SK-N-SH treated with all-trans-retinoic acid at 6 μM for 48 hours (cell line): ENCODE measurements at regions not wholly inside any gene's neighbourhood (a gene's known extent, or its start where the extent isn't known, plus 50 kb on each side); places are given as distances from the start of the nearest gene placed in this dataset.

Experiments used
- ATAC-seq: fragments of 200-7000 bp; cut with Tn5 transposase; 3 replicates; pipeline ENCODE4 v1.9.1; 2020; ENCODE audit warnings: mild to moderate bottlenecking, moderate library complexity
- ARNTL ChIP-seq: fragments of 450-650 bp; formaldehyde crosslinking; IDR thresholded peaks from 2 replicates; pipeline ENCODE4 v1.5.0; 2020; ENCODE audit warnings: low read depth, mild to moderate bottlenecking, moderate library complexity, borderline replicate concordance
- BACH2 ChIP-seq: fragments of 250-450 bp; sonication (Bioruptor Pico); IDR thresholded peaks from 2 replicates; pipeline ENCODE4 v1.9.0; 2021; ENCODE audit warnings: mild to moderate bottlenecking, borderline replicate concordance
- CREB5 ChIP-seq: fragments of 250-450 bp; sonication (Bioruptor Pico); IDR thresholded peaks from 2 replicates; pipeline ENCODE4 v1.5.1; 2020; ENCODE audit warnings: low read depth, mild to moderate bottlenecking, moderate library complexity
- CSRNP3 ChIP-seq: fragments of 250-450 bp; sonication (Bioruptor Pico); IDR thresholded peaks from 2 replicates; pipeline ENCODE4 v1.5.1; 2021; ENCODE audit warnings: mild to moderate bottlenecking, moderate library complexity
- ESRRG ChIP-seq: fragments of 250-450 bp; sonication (Bioruptor Pico); IDR thresholded peaks from 2 replicates; pipeline ENCODE4 v1.6.1; 2021; ENCODE audit warnings: mild to moderate bottlenecking
- GLIS3 ChIP-seq: fragments of 250-450 bp; sonication (Bioruptor Pico); IDR thresholded peaks from 2 replicates; pipeline ENCODE4 v1.5.0; 2020; ENCODE audit warnings: mild to moderate bottlenecking, moderate library complexity
- ISL1 ChIP-seq: fragments of 250-450 bp; sonication (Bioruptor Pico); IDR thresholded peaks from 2 replicates; pipeline ENCODE4 v2.1.2; 2022; ENCODE audit warnings: mild to moderate bottlenecking, moderate library complexity
- OSR1 ChIP-seq: fragments of 250-450 bp; sonication (Bioruptor Pico); IDR thresholded peaks from 2 replicates; pipeline ENCODE4 v1.8.0; 2022; ENCODE audit warnings: moderate library complexity, mild to moderate bottlenecking, inconsistent platforms
- PATZ1 ChIP-seq: fragments of 250-450 bp; sonication (Bioruptor Pico); IDR thresholded peaks from 2 replicates; pipeline ENCODE4 v1.8.0; 2020; ENCODE audit warnings: mild to moderate bottlenecking, moderate library complexity, borderline replicate concordance
- POU6F1 ChIP-seq: fragments of 250-450 bp; sonication (Bioruptor Pico); IDR thresholded peaks from 2 replicates; pipeline ENCODE4 v1.8.0; 2021; ENCODE audit warnings: low read depth, mild to moderate bottlenecking, moderate library complexity, borderline replicate concordance
- PPARA ChIP-seq: fragments of 250-450 bp; sonication (Bioruptor Pico); IDR thresholded peaks from 2 replicates; pipeline ENCODE4 v1.5.0; 2020; ENCODE audit warnings: mild to moderate bottlenecking, borderline replicate concordance
- RARB ChIP-seq: fragments of 250-450 bp; sonication (Bioruptor Pico); IDR thresholded peaks from 2 replicates; pipeline ENCODE4 v1.8.0; 2021; ENCODE audit warnings: mild to moderate bottlenecking, moderate library complexity
- SNAI2 ChIP-seq: fragments of 250-450 bp; sonication (Bioruptor Pico); IDR thresholded peaks from 2 replicates; pipeline ENCODE4 v1.5.0; 2020; ENCODE audit warnings: mild to moderate bottlenecking, moderate library complexity
- TCF4 ChIP-seq: fragments of 250-450 bp; sonication (Bioruptor Pico); IDR thresholded peaks from 2 replicates; pipeline ENCODE4 v1.8.0; 2021; ENCODE audit warnings: mild to moderate bottlenecking, moderate library complexity, borderline replicate concordance
- TOX ChIP-seq: fragments of 250-450 bp; sonication (Bioruptor Pico); IDR thresholded peaks from 2 replicates; pipeline ENCODE4 v1.8.0; 2021; ENCODE audit warnings: mild to moderate bottlenecking, moderate library complexity, borderline replicate concordance
- TSHZ2 ChIP-seq: fragments of 250-450 bp; sonication (Bioruptor Pico); IDR thresholded peaks from 2 replicates; pipeline ENCODE4 v1.5.0; 2020; ENCODE audit warnings: mild to moderate bottlenecking, moderate library complexity
- ZC3H10 ChIP-seq: fragments of 250-450 bp; sonication (Bioruptor Pico); IDR thresholded peaks from 2 replicates; pipeline ENCODE4 v1.5.1; 2021; ENCODE audit warnings: mild to moderate bottlenecking, moderate library complexity
- ZFP3 ChIP-seq: fragments of 250-450 bp; sonication (Bioruptor Pico); IDR thresholded peaks from 2 replicates; pipeline ENCODE4 v1.5.0; 2020; ENCODE audit warnings: mild to moderate bottlenecking, moderate library complexity
- ZFP30 ChIP-seq: fragments of 450-650 bp; formaldehyde crosslinking; IDR thresholded peaks from 2 replicates; pipeline ENCODE4 v1.5.0; 2022; ENCODE audit warnings: mild to moderate bottlenecking, moderate library complexity
- ZNF565 ChIP-seq: fragments of 450-650 bp; formaldehyde crosslinking; conservative IDR thresholded peaks from 2 replicates; pipeline ENCODE4 v1.5.0; 2020; ENCODE audit warnings: low read depth, mild to moderate bottlenecking, moderate library complexity
- ZNF70 ChIP-seq: fragments of 450-650 bp; formaldehyde crosslinking; IDR thresholded peaks from 2 replicates; pipeline ENCODE4 v1.5.0; 2020; ENCODE audit warnings: mild to moderate bottlenecking, moderate library complexity
- ZNF8 ChIP-seq: fragments of 450-650 bp; formaldehyde crosslinking; IDR thresholded peaks from 2 replicates; pipeline ENCODE4 v1.5.0; 2020; ENCODE audit warnings: mild to moderate bottlenecking, moderate library complexity

GRCh38 chr15:38069511-38070011, 135.1 kb downstream of the TMCO5A start:
- no peak for TF ChIP-seq ARNTL (CRISPR knock-in tag)
- TF ChIP-seq TCF4 (CRISPR knock-in tag): no peak
- no peak for TF ChIP-seq CREB5 (CRISPR knock-in tag)
- no peak for TF ChIP-seq PATZ1
- no peak for TF ChIP-seq ZFP30 (CRISPR knock-in tag)
- no peak for TF ChIP-seq BACH2
- TF ChIP-seq TOX: no peak
- no peak for TF ChIP-seq OSR1 (CRISPR knock-in tag)
- TF ChIP-seq ZNF8 (CRISPR knock-in tag): no peak
- TF ChIP-seq SNAI2 (CRISPR knock-in tag): no peak
- TF ChIP-seq TSHZ2: no peak
- no peak for TF ChIP-seq PPARA (CRISPR knock-in tag)
- TF ChIP-seq ZNF565 (CRISPR knock-in tag): no peak
- TF ChIP-seq ESRRG (CRISPR knock-in tag): no peak
- TF ChIP-seq RARB (CRISPR knock-in tag): no peak
- no peak for TF ChIP-seq ZNF70 (CRISPR knock-in tag)
- TF ChIP-seq GLIS3 (CRISPR knock-in tag): no peak
- no peak for TF ChIP-seq ZC3H10
- no peak for TF ChIP-seq POU6F1
- no peak for TF ChIP-seq ZFP3
- TF ChIP-seq, all 23 proteins: peak for 0
- ATAC-seq: peak; percentile 79

- no peak for ATAC-seq
- no peak for TF ChIP-seq TOX
- no peak for TF ChIP-seq ZC3H10
- no peak for TF ChIP-seq CSRNP3 (CRISPR knock-in tag)
- no peak for TF ChIP-seq POU6F1
- TF ChIP-seq ZFP3: no peak
- no peak for TF ChIP-seq SNAI2 (CRISPR knock-in tag)
- TF ChIP-seq ARNTL (CRISPR knock-in tag): no peak
- no peak for TF ChIP-seq ESRRG (CRISPR knock-in tag)
- TF ChIP-seq TCF4 (CRISPR knock-in tag): no peak
- TF ChIP-seq PATZ1: no peak
- no peak for TF ChIP-seq CREB5 (CRISPR knock-in tag)
- TF ChIP-seq ZFP30 (CRISPR knock-in tag): no peak
- TF ChIP-seq ISL1 (CRISPR knock-in tag): no peak
- TF ChIP-seq ZNF70 (CRISPR knock-in tag): no peak
- no peak for TF ChIP-seq TSHZ2
These were observed 136.3 kb downstream of the TMCO5A start for GRCh38 chr15:38070778-38071177.
